Natural killer cell (primary cell): ENCODE measurements at regions not wholly inside any gene's neighbourhood (a gene's known extent, or its start where the extent isn't known, plus 50 kb on each side); places are given as distances from the start of the nearest gene placed in this dataset.

ENCODE experiments used
- ATAC-seq, 3 donors: fragments of 150-1000 bp in 2 of 3; fragments of 200-7000 bp in 1 of 3; cut with Tn5 transposase; 1 replicate in 1 of 3; 2 replicates in 2 of 3; pipeline ENCODE4 v1.10.0; 2021; ENCODE audit warnings: mild to moderate bottlenecking in 2 of 3, moderate library complexity in 2 of 3
- DNase-seq, 2 donors: peaks; one replicate each; pipeline versions ENCODE4 v3.0.0 to v3.0.0-alpha.2; 2013 to 2021; ENCODE audit warnings: mixed read lengths in 1 of 2
- H3K27ac ChIP-seq: one replicate; pipeline ENCODE4 v1.5.1; 2013; ENCODE audit warnings: mild to moderate bottlenecking, low read length
- H3K27me3 ChIP-seq: one replicate; pipeline ENCODE4 v1.6.1; 2013; ENCODE audit warnings: low read length; ENCODE audit not compliant: control insufficient read depth, insufficient read depth
- H3K36me3 ChIP-seq: one replicate; pipeline ENCODE4 v1.6.1; 2013; ENCODE audit warnings: low read length; ENCODE audit not compliant: control insufficient read depth, insufficient read depth
- H3K4me1 ChIP-seq: one replicate; pipeline ENCODE4 v1.6.1; 2013; ENCODE audit warnings: low read length; ENCODE audit not compliant: control insufficient read depth, insufficient read depth
- H3K4me3 ChIP-seq: one replicate; pipeline ENCODE4 v1.5.1; 2013; ENCODE audit warnings: low read length
- H3K9me3 ChIP-seq: one replicate; pipeline ENCODE4 v1.6.1; 2013; ENCODE audit warnings: low read length; ENCODE audit not compliant: control insufficient read depth, insufficient read depth
- H3K27ac Mint-ChIP-seq, 2 donors: one replicate each; pipeline ENCODE4 v1.8.0; 2022; ENCODE audit warnings: mild to moderate bottlenecking in 2 of 2, mixed read lengths in 2 of 2, moderate library complexity in 1 of 2
- H3K27me3 Mint-ChIP-seq, 2 donors: one replicate each; pipeline ENCODE4 v1.8.0; 2022; ENCODE audit warnings: low read depth in 2 of 2, mixed read lengths in 2 of 2
- H3K36me3 Mint-ChIP-seq: one replicate; pipeline ENCODE4 v1.8.0; 2022; ENCODE audit warnings: mixed read lengths
- H3K4me1 Mint-ChIP-seq, 2 donors: one replicate each; pipeline ENCODE4 v1.8.0; 2022; ENCODE audit warnings: mixed read lengths in 2 of 2
- H3K4me3 Mint-ChIP-seq: one replicate; pipeline ENCODE4 v1.8.0; 2022; ENCODE audit warnings: mild to moderate bottlenecking, moderate library complexity, mixed read lengths
- H3K9me3 Mint-ChIP-seq, 2 donors: one replicate each; pipeline ENCODE4 v1.8.0; 2022; ENCODE audit warnings: mixed read lengths in 2 of 2
- CTCF ChIP-seq: fragments of 200-600 bp; IDR thresholded peaks from one replicate; pipeline ENCODE4 v1.8.0; 2022; ENCODE audit warnings: antibody characterized with exemption
- WGBS: methylation state at CpG from one replicate; pipeline ENCODE4 v1.1.7; 2013; ENCODE audit warnings: missing lambda C conversion rate; ENCODE audit not compliant: insufficient coverage; 5-methylcytosine and 5-hydroxymethylcytosine counted together
- intact Hi-C: fragments of 100-400 bp; cut with micrococcal nuclease; formaldehyde crosslinking; loops from one replicate; pipeline ENCODE4 v1.14.2; 2022

- peaks cover 8% of the 10 kb centered on the region for H3K36me3 Mint-ChIP-seq
- intact Hi-C loops, result no loop called here
- Histone ChIP-seq H3K27ac (no peak overlapping the region), H3K4me1 (no peaks in the 10 kb centered on the region), H3K36me3 (no peaks in the 10 kb centered on the region), H3K4me3 (no peak overlapping the region), H3K27me3 (no peaks in the 10 kb centered on the region), H3K9me3 (no peaks in the 10 kb centered on the region)
- peaks cover 7 to 13% of the 10 kb centered on the region in 2 donors for H3K9me3 Mint-ChIP-seq
- no peak for TF ChIP-seq CTCF
- H3K27me3 Mint-ChIP-seq, result no peaks in the 10 kb centered on the region
- H3K4me1 Mint-ChIP-seq, result no peaks in the 10 kb centered on the region
- H3K27ac Mint-ChIP-seq, result no peak overlapping the region
- ATAC-seq (no peak), DNase-seq (no peak)
- 80% methylated on average over 1 of the region's 1 CpG for WGBS
- no peak overlapping the region for H3K4me3 Mint-ChIP-seq
Measured at GRCh38 chr4:177986236-177986635, 544.0 kb upstream of the AGA start.

- ATAC-seq (no peak), DNase-seq (no peak)
- no peak overlapping the region for H3K4me3 Mint-ChIP-seq
- peaks cover 8% of the 10 kb centered on the region for H3K36me3 Mint-ChIP-seq
- H3K4me3 ChIP-seq, result no peak overlapping the region
- H3K27ac Mint-ChIP-seq, result no peak overlapping the region
- no CpG with 5 or more reads among the region's 1 CpG for WGBS
- no peaks in the 10 kb centered on the region for H3K4me1 Mint-ChIP-seq
- H3K27me3 ChIP-seq, result no peaks in the 10 kb centered on the region
- no peak for TF ChIP-seq CTCF
- no peaks in the 10 kb centered on the region for H3K9me3 ChIP-seq
- no peaks in the 10 kb centered on the region for H3K27me3 Mint-ChIP-seq
- H3K27ac ChIP-seq, result no peak overlapping the region
- H3K9me3 Mint-ChIP-seq, result peaks cover 7 to 13% of the 10 kb centered on the region in 2 donors
- intact Hi-C loops, result no loop called here
- no peaks in the 10 kb centered on the region for H3K36me3 ChIP-seq
- H3K4me1 ChIP-seq, result no peaks in the 10 kb centered on the region
Measured at GRCh38 chr4:177987896-177988295, 545.7 kb upstream of the AGA start.

- Mint-ChIP-seq H3K4me1 (no peaks in the 10 kb centered on the region), H3K4me3 (no peak overlapping the region), H3K9me3 (peaks cover 4 to 9% of the 10 kb centered on the region in 2 donors), H3K36me3 (peaks cover 8% of the 10 kb centered on the region), H3K27ac (no peak overlapping the region), H3K27me3 (no peaks in the 10 kb centered on the region)
- H3K4me3 ChIP-seq, result no peak overlapping the region
- no peaks in the 10 kb centered on the region for H3K9me3 ChIP-seq
- DNase-seq (no peak), ATAC-seq (no peak)
- H3K4me1 ChIP-seq, result no peaks in the 10 kb centered on the region
- no peak overlapping the region for H3K27ac ChIP-seq
- TF ChIP-seq CTCF, result no peak
- H3K27me3 ChIP-seq, result no peaks in the 10 kb centered on the region
- 93% methylated on average over 2 of the region's 4 CpGs for WGBS
- no peaks in the 10 kb centered on the region for H3K36me3 ChIP-seq
- intact Hi-C loops, result no loop called here
Measured at GRCh38 chr4:177989503-177990201, 547.4 kb upstream of the AGA start.

GRCh38 chr4:178003098-178003657 is 560.9 kb upstream of the AGA start:
- peaks cover 5 to 18% of the 10 kb centered on the region in 2 donors for H3K9me3 Mint-ChIP-seq
- intact Hi-C loops, result no loop called here
- H3K36me3 Mint-ChIP-seq, result peaks cover 15% of the 10 kb centered on the region
- Histone ChIP-seq H3K9me3 (no peaks in the 10 kb centered on the region), H3K27me3 (no peaks in the 10 kb centered on the region), H3K36me3 (no peaks in the 10 kb centered on the region), H3K27ac (no peak overlapping the region), H3K4me3 (no peak overlapping the region), H3K4me1 (no peaks in the 10 kb centered on the region)
- DNase-seq (no peak), ATAC-seq (no peak)
- H3K4me3 Mint-ChIP-seq, result no peak overlapping the region
- TF ChIP-seq CTCF, result no peak
- WGBS, result 67% methylated on average over 1 of the region's 5 CpGs
- H3K27me3 Mint-ChIP-seq, result no peaks in the 10 kb centered on the region
- no peaks in the 10 kb centered on the region for H3K4me1 Mint-ChIP-seq
- no peak overlapping the region for H3K27ac Mint-ChIP-seq
